Testis (tissue), 2 donors: ENCODE measurements at regions not wholly inside any gene's neighbourhood (a gene's known extent, or its start where the extent isn't known, plus 50 kb on each side); places are given as distances from the start of the nearest gene placed in this dataset.

ENCODE experiments used
- DNase-seq: peaks from one replicate; pipeline ENCODE4 v3.0.0-alpha.2; 2019
- H3K27ac ChIP-seq, 2 donors: fragments of 200-600 bp; sonication (generic); one replicate each; pipeline ENCODE4 v1.5.1; 2019
- H3K27me3 ChIP-seq: fragments of 200-600 bp; sonication (generic); one replicate; pipeline ENCODE4 v1.5.1; 2019
- H3K36me3 ChIP-seq: fragments of 200-600 bp; sonication (generic); one replicate; pipeline ENCODE4 v1.5.1; 2017; ENCODE audit warnings: low read depth; ENCODE audit errors: missing control alignments
- H3K4me1 ChIP-seq: fragments of 200-600 bp; sonication (generic); one replicate; pipeline ENCODE4 v1.5.1; 2019
- H3K4me3 ChIP-seq, 2 donors: fragments of 200-600 bp; sonication (generic); one replicate each; pipeline ENCODE4 v1.5.1; 2017 to 2019
- H3K9me3 ChIP-seq: fragments of 200-600 bp; sonication (generic); one replicate; pipeline ENCODE4 v1.5.1; 2017
- POLR2A ChIP-seq: fragments of 450-650 bp; IDR thresholded peaks from one replicate; pipeline ENCODE4 v1.6.1; 2017; ENCODE audit warnings: antibody characterized with exemption, mild to moderate bottlenecking, moderate library complexity
- WGBS, 2 donors: methylation state at CpG; one replicate each; pipeline ENCODE4 v1.1.5; 2018; 5-methylcytosine and 5-hydroxymethylcytosine counted together
- intact Hi-C: fragments of 100-400 bp; cut with DNase I; formaldehyde crosslinking; loops from one replicate; pipeline ENCODE4 v1.15.1; 2023; ENCODE audit warnings: low total_unique reads
- TF ChIP-seq, protein P1 (sequence below), 3 experiments: fragments of 450-650 bp in 2 of 3; fragments of 200-600 bp in 1 of 3; sonication (generic) in 1 of 3; IDR thresholded peaks; one replicate each; pipeline ENCODE4 v1.5.1; 2016 to 2019; ENCODE audit warnings: antibody characterized with exemption in 3 of 3, mild to moderate bottlenecking in 2 of 3, moderate library complexity in 1 of 3

DNA sequence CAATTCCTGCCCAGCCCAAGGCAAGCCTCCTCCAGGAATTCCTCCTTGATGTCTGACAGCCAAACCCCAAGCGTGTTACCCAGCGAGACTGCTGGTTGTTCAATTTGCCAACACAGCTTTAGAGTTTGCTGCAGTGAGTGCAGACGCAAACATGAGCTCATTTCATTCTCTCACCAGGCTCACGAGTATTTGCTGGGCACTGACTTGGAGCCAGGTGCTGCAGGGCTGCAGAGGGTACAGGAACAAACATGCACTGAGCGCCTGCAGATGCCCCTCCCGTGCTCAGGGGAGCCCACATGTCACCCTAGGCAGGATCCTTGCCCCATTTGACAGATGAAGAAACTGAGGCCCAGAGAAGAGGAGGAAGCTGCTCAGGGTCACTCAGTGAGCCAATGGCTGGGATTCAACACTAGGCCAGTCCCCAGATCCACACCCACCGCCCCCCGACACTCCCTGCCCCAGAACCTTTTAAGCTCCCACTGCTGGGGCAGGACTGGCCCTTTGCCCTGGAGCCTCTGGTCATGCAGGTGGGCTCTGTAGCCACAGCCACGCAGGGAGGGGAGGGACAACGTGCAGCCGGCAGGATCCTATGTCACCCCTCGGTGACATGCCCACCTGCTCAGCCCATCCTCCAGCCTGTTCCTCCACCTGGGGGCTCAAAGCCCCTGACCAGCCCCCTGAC lies 363.7 kb downstream of the MATN1 start:
- intact Hi-C loops = no loop called here
- no peak overlapping the region for H3K27ac ChIP-seq
- no peaks in the 10 kb centered on the region for H3K9me3 ChIP-seq
- TF ChIP-seq, protein P1, sequence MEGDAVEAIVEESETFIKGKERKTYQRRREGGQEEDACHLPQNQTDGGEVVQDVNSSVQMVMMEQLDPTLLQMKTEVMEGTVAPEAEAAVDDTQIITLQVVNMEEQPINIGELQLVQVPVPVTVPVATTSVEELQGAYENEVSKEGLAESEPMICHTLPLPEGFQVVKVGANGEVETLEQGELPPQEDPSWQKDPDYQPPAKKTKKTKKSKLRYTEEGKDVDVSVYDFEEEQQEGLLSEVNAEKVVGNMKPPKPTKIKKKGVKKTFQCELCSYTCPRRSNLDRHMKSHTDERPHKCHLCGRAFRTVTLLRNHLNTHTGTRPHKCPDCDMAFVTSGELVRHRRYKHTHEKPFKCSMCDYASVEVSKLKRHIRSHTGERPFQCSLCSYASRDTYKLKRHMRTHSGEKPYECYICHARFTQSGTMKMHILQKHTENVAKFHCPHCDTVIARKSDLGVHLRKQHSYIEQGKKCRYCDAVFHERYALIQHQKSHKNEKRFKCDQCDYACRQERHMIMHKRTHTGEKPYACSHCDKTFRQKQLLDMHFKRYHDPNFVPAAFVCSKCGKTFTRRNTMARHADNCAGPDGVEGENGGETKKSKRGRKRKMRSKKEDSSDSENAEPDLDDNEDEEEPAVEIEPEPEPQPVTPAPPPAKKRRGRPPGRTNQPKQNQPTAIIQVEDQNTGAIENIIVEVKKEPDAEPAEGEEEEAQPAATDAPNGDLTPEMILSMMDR (IDR thresholded peaks at IDR 0.05) = no peak
- no peak for TF ChIP-seq POLR2A
- H3K4me1 ChIP-seq = no peaks in the 10 kb centered on the region
- no peaks in the 10 kb centered on the region for H3K27me3 ChIP-seq
- 72 to 82% methylated on average over 9 to 12 of the region's 12 CpGs for WGBS, 2 donors
- H3K36me3 ChIP-seq = no peaks in the 10 kb centered on the region
- DNase-seq = no peak
- H3K4me3 ChIP-seq = no peak overlapping the region

DNA sequence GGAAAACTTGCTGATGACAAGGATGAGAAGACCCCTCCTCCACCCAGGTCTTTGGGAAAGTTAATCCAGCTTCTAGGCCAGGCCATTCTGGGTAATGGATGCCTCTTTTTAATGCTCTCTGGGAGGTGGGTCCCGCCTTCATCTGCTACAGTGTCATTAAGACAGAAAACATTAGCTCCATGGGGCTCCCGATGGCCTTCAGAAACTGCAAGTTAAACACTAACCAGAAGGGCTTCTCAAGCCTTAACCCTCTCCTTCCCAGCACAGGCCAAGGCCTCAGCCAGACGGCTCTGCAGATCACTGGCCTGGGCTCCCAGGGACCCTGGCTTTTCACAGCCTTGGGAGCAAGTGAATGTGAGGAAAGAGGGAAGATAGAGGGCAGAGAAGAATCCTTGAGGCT lies 364.9 kb downstream of the MATN1 start:
- H3K9me3 ChIP-seq = no peaks in the 10 kb centered on the region
- no peaks in the 10 kb centered on the region for H3K27me3 ChIP-seq
- TF ChIP-seq POLR2A = no peak
- TF ChIP-seq, protein P1 (IDR thresholded peaks at IDR 0.05) = no peak
- H3K4me1 ChIP-seq = no peaks in the 10 kb centered on the region
- H3K4me3 ChIP-seq = no peak overlapping the region
- H3K27ac ChIP-seq = no peak overlapping the region
- H3K36me3 ChIP-seq = no peaks in the 10 kb centered on the region
- 61% methylated on average over 3 of the region's 3 CpGs for WGBS, 2 donors
- intact Hi-C loops = no loop called here
- no peak for DNase-seq

DNA sequence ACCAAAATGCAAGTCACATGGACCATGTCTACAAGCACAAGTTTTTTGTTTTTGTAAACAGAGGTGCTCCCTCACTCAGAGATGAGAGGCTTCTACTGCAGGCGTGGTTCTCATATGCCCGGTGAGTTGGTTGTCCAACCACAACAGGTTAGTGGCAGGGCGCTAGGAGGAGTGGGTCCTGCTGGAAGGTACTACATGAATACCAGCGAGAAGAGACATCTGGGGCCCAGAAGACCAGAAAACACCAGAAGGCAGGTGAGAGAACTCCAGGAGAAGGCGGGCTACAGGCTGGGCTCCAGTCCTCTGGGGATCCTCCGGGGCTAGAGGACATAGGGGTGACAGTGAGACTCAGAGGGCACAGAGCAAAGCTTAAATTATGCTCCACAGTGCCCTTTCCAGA lies 366.5 kb downstream of the MATN1 start:
- no peak for DNase-seq
- no peaks in the 10 kb centered on the region for H3K27me3 ChIP-seq
- no peaks in the 10 kb centered on the region for H3K4me1 ChIP-seq
- no peaks in the 10 kb centered on the region for H3K9me3 ChIP-seq
- H3K4me3 ChIP-seq = no peak overlapping the region
- intact Hi-C loops = no loop called here
- no peak overlapping the region for H3K27ac ChIP-seq
- no peaks in the 10 kb centered on the region for H3K36me3 ChIP-seq
- 92 to 98% methylated on average over 6 of the region's 6 CpGs for WGBS, 2 donors
- TF ChIP-seq POLR2A = no peak
- TF ChIP-seq, protein P1 (IDR thresholded peaks at IDR 0.05) = no peak

DNA sequence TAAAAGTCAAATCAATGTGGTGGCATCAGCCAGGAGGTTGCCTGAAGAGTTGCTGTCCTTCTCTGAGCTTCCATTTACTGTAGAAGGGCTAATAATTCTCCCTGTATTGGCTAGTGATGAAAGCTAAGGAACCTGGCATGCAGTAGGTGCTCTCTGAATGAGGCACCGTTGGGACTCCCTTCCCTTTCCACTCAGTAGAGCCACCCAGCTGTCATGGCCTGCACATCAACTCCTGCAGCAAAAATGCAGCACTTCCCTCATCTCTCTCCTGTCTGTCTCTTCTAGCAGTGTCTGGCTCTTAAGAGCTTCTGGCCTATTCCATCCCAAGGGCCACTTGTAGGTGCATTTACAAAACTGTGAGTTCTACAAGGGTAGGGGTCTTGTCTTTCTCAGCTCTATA lies 369.0 kb downstream of the MATN1 start:
- Histone ChIP-seq H3K36me3 (no peaks in the 10 kb centered on the region), H3K9me3 (no peaks in the 10 kb centered on the region), H3K4me1 (no peaks in the 10 kb centered on the region), H3K27ac (no peak overlapping the region), H3K27me3 (no peaks in the 10 kb centered on the region), H3K4me3 (no peak overlapping the region)
- intact Hi-C loops = no loop called here
- DNase-seq = no peak
- 0 to 5% methylated on average over 1 of the region's 1 CpG for WGBS, 2 donors
- TF ChIP-seq, protein P1 (IDR thresholded peaks at IDR 0.05) = no peak

DNA sequence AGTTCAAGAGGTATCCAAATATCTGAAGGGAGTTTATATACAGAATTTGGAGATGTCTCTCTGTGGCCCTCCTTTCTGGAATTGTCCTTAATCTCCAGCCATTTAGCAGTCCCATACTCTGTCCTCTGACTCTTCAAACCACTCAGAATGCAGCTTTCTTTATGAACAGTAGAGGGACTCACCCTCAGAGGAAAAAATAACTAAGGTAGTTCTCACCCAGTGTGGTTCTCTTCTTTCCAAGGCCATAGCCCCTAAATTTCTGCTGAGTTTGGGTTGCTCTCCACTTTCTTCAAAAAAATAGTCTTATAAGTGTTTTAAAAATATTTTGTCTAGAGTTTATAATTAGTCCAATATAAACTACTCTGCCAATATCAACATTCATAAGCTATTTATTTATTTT lies 369.7 kb downstream of the MATN1 start:
- no peaks in the 10 kb centered on the region for H3K9me3 ChIP-seq
- TF ChIP-seq, protein P1 (IDR thresholded peaks at IDR 0.05) = peak in 2 of 3 experiments; percentile 21 to 34
- TF ChIP-seq POLR2A = no peak
- intact Hi-C loops = no loop called here
- no peaks in the 10 kb centered on the region for H3K36me3 ChIP-seq
- no peaks in the 10 kb centered on the region for H3K4me1 ChIP-seq
- H3K27me3 ChIP-seq = no peaks in the 10 kb centered on the region
- DNase-seq = no peak
- H3K27ac ChIP-seq = no peak overlapping the region
- no peak overlapping the region for H3K4me3 ChIP-seq
